ENCODE measurements at regions not wholly inside any gene's neighbourhood (a gene's known extent, or its start where the extent isn't known, plus 50 kb on each side); places are given as distances from the start of the nearest gene placed in this dataset.

- H3K36me3 ChIP-seq = no peaks in the 10 kb centered on the region
- no peaks in the 10 kb centered on the region for H3K4me1 ChIP-seq
- no peak overlapping the region for H3K27ac ChIP-seq
- no peak overlapping the region for H3K4me3 ChIP-seq
- no peaks in the 10 kb centered on the region for H3K27me3 ChIP-seq (replicated peaks in 1 of 7)
- H3K9me3 ChIP-seq = no peaks in the 10 kb centered on the region
- DNase-seq = no peak
- TF ChIP-seq CTCF (IDR thresholded peaks at IDR 0.05 in 8 of 11, conservative IDR thresholded peaks at IDR 0.05 in 3 of 11) (no peak), POLR2A (IDR thresholded peaks at IDR 0.05) (no peak)
- intact Hi-C loops (cut with DNase I; ENCODE audit: low total_unique reads) = no loop called here
Measured at GRCh38 chr1:213678348-213678747, 309.4 kb upstream of the PROX1 start.

- DNase-seq = no peak
- H3K4me1 ChIP-seq = no peaks in the 10 kb centered on the region
- WGBS, 5 donors = 82 to 91% (median 88%) methylated on average over 3 of the region's 3 CpGs
- H3K27me3 ChIP-seq (replicated peaks in 1 of 7) = no peaks in the 10 kb centered on the region
- H3K36me3 ChIP-seq = no peaks in the 10 kb centered on the region
- H3K9me3 ChIP-seq = no peaks in the 10 kb centered on the region
- H3K4me3 ChIP-seq = no peak overlapping the region
- no peak overlapping the region for H3K27ac ChIP-seq
- intact Hi-C loops (cut with DNase I; ENCODE audit: low total_unique reads) = no loop called here
- TF ChIP-seq CTCF (IDR thresholded peaks at IDR 0.05 in 8 of 11, conservative IDR thresholded peaks at IDR 0.05 in 3 of 11) (no peak), POLR2AphosphoS5 (IDR thresholded peaks at IDR 0.05) (no peak), POLR2A (IDR thresholded peaks at IDR 0.05) (no peak)
Measured at GRCh38 chr1:213678753-213679152, 309.0 kb upstream of the PROX1 start.

DNA sequence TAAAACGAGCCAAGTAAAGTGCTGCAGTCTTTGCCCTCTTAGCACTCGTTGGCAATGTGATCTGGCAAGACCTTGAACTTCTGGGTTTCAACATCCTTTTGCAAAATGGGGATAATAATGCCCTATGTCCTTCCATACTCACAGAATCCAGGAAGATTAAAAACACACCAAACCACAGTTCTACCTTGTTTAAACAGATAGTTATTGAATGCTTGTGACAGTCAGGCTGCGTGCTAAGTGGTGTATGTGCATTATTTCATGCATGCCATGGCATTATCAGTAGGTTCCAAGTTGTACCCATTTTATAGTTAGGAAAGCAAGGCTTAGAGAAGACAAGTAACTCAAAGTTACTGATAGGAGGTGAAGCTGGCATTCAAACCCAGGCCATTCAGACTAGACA lies 308.6 kb upstream of the PROX1 start:
- DNase-seq = no peak
- Histone ChIP-seq H3K27ac (no peak overlapping the region), H3K4me3 (no peak overlapping the region), H3K9me3 (no peaks in the 10 kb centered on the region), H3K4me1 (no peaks in the 10 kb centered on the region), H3K36me3 (no peaks in the 10 kb centered on the region), H3K27me3 (replicated peaks in 1 of 7) (no peaks in the 10 kb centered on the region)
- TF ChIP-seq POLR2AphosphoS5 (IDR thresholded peaks at IDR 0.05) = no peak
- no peak for TF ChIP-seq CTCF (IDR thresholded peaks at IDR 0.05 in 8 of 11, conservative IDR thresholded peaks at IDR 0.05 in 3 of 11)
- TF ChIP-seq POLR2A (IDR thresholded peaks at IDR 0.05) = no peak
- intact Hi-C loops (cut with DNase I; ENCODE audit: low total_unique reads) = no loop called here
- WGBS, 5 donors = 40 to 57% (median 45%) methylated on average over 3 of the region's 3 CpGs

DNA sequence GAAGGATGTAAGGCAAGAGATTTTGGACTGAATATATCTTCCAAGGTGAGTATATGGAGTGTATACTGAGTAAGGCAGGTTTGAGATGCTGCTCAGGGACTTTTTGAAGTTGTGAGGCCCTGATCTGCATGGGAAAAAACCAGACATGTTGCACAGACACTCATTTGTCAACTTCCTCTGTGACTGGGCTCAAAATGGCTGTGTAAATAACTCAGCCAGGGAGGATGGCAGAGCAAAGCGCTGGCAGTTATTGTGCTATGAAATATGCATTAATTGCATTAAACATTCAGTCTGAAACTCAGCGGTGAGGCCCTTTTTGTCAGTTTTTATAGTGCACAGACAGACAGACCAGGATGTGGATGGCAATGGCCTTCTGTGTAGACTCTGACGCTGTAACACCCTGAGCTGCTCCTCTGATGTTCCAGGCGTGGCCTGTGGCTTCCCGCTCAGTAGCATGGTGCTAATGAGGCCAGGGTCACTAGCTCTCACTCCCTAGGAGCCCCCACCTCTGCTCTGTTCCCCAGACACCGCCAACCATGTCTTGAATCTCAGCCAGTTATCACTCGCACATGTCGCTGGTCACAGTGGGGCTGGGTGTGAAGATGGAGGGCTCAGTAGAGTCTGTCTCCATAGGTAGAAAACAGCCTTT lies 307.0 kb upstream of the PROX1 start:
- Histone ChIP-seq H3K9me3 (no peaks in the 10 kb centered on the region), H3K36me3 (no peaks in the 10 kb centered on the region), H3K27me3 (replicated peaks in 1 of 7) (no peaks in the 10 kb centered on the region), H3K4me3 (no peak overlapping the region), H3K4me1 (no peaks in the 10 kb centered on the region), H3K27ac (no peak overlapping the region)
- 72 to 92% (median 84%) methylated on average over 8 of the region's 8 CpGs for WGBS, 5 donors
- TF ChIP-seq POLR2AphosphoS5 (IDR thresholded peaks at IDR 0.05) (no peak), POLR2A (IDR thresholded peaks at IDR 0.05) (no peak), CTCF (IDR thresholded peaks at IDR 0.05 in 8 of 11, conservative IDR thresholded peaks at IDR 0.05 in 3 of 11) (no peak)
- intact Hi-C loops (cut with DNase I; ENCODE audit: low total_unique reads) = no loop called here
- DNase-seq = no peak
